Epidermal melanocyte (primary cell): ENCODE measurements at regions not wholly inside any gene's neighbourhood (a gene's known extent, or its start where the extent isn't known, plus 50 kb on each side); places are given as distances from the start of the nearest gene placed in this dataset.
"Not testable (repeated sequence)": the region's sequence is repeated elsewhere in the genome, so short reads cannot be mapped to it uniquely, and the experiment has no call there.

Experiments
- DNase-seq: peaks from one replicate; pipeline ENCODE4 v3.0.0; 2011; ENCODE audit warnings: low spot score; ENCODE audit not compliant: insufficient read length

GRCh38 chr18:46226461-46226860 lies 122.3 kb downstream of the HAUS1 start:
- no peak for DNase-seq

GRCh38 chr18:46229641-46230040 lies 125.5 kb downstream of the HAUS1 start:
- not testable (repeated sequence) for DNase-seq

GRCh38 chr18:46236156-46236555 lies 132.0 kb downstream of the HAUS1 start:
- no peak for DNase-seq

- DNase-seq, result no peak
Observed at GRCh38 chr18:46237891-46238290, 133.7 kb downstream of the HAUS1 start.

GRCh38 chr18:46239549-46239948 lies 135.4 kb downstream of the HAUS1 start:
- DNase-seq, result no peak

- DNase-seq, result no peak
Observed at GRCh38 chr18:46239998-46240397, 135.8 kb downstream of the HAUS1 start.

- not testable (repeated sequence) for DNase-seq
Observed at GRCh38 chr18:46241393-46241792, 137.2 kb downstream of the HAUS1 start.

- DNase-seq, result no peak
Observed at GRCh38 chr18:46242183-46242582, 138.0 kb downstream of the HAUS1 start.

- no peak for DNase-seq
Observed at GRCh38 chr18:46243095-46243494, 138.9 kb downstream of the HAUS1 start.

- no peak for DNase-seq
Observed at GRCh38 chr18:46243673-46244072, 139.5 kb downstream of the HAUS1 start.

GRCh38 chr18:46246101-46246500 lies 141.9 kb downstream of the HAUS1 start:
- no peak for DNase-seq

GRCh38 chr18:46247942-46248341 lies 143.8 kb downstream of the HAUS1 start:
- no peak for DNase-seq

- DNase-seq, result peak; percentile 27
Observed at GRCh38 chr18:46250084-46250811, 146.1 kb downstream of the HAUS1 start.

GRCh38 chr18:46250812-46251173 lies 146.6 kb downstream of the HAUS1 start:
- no peak for DNase-seq

- DNase-seq, result no peak
Observed at GRCh38 chr18:46252759-46253158, 148.6 kb downstream of the HAUS1 start.

- DNase-seq, result no peak
Observed at GRCh38 chr18:46253498-46253897, 149.3 kb downstream of the HAUS1 start.

- DNase-seq, result no peak
Observed at GRCh38 chr18:46256078-46256477, 151.9 kb downstream of the HAUS1 start.

GRCh38 chr18:46257366-46257765 lies 153.2 kb downstream of the HAUS1 start:
- no peak for DNase-seq

GRCh38 chr18:46260016-46260878 lies 156.1 kb downstream of the HAUS1 start:
- DNase-seq, result no peak

GRCh38 chr18:46260879-46261143 lies 156.6 kb downstream of the HAUS1 start:
- no peak for DNase-seq

GRCh38 chr18:46261799-46262198 lies 157.6 kb downstream of the HAUS1 start:
- no peak for DNase-seq

- no peak for DNase-seq
Observed at GRCh38 chr18:46262856-46263255, 158.7 kb downstream of the HAUS1 start.

GRCh38 chr18:46264255-46264654 lies 160.1 kb downstream of the HAUS1 start:
- DNase-seq, result no peak
